ENCODE measurements at regions not wholly inside any gene's neighbourhood (a gene's known extent, or its start where the extent isn't known, plus 50 kb on each side); places are given as distances from the start of the nearest gene placed in this dataset.

DNA sequence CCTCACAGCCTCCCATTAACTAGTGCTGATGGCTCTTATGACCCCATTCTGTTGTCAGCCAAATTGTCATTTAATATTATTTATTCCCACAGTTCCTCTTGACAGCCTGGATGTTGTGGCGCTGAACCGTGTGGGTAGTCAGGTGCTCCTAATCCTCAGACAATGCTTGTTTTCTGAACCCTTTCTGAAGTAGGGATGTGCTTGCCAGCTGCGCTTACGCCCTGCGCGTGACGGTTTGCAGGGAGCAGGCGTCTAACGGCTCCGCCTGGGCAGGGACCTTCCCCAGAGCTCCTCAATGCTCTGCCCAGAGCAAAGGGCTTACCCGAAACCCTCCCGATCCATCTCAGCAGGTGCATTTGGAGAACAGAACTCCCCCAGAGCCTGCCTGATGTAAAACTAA lies 358.2 kb upstream of the MYT1L start:
- Histone ChIP-seq H3K9me3 (no peaks in the 10 kb centered on the region), H3K27ac (no peak overlapping the region), H3K4me3 (no peak overlapping the region), H3K4me1 (no peaks in the 10 kb centered on the region), H3K36me3 (no peaks in the 10 kb centered on the region), H3K27me3 (no peaks in the 10 kb centered on the region)
- intact Hi-C loops (cut with DNase I; ENCODE audit: low total_unique reads), result no loop called here
- DNase-seq (no peak), ATAC-seq (no peak)
- TF ChIP-seq, protein P1, sequence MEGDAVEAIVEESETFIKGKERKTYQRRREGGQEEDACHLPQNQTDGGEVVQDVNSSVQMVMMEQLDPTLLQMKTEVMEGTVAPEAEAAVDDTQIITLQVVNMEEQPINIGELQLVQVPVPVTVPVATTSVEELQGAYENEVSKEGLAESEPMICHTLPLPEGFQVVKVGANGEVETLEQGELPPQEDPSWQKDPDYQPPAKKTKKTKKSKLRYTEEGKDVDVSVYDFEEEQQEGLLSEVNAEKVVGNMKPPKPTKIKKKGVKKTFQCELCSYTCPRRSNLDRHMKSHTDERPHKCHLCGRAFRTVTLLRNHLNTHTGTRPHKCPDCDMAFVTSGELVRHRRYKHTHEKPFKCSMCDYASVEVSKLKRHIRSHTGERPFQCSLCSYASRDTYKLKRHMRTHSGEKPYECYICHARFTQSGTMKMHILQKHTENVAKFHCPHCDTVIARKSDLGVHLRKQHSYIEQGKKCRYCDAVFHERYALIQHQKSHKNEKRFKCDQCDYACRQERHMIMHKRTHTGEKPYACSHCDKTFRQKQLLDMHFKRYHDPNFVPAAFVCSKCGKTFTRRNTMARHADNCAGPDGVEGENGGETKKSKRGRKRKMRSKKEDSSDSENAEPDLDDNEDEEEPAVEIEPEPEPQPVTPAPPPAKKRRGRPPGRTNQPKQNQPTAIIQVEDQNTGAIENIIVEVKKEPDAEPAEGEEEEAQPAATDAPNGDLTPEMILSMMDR (IDR thresholded peaks at IDR 0.05 in 4 of 5, conservative IDR thresholded peaks at IDR 0.05 in 1 of 5), result no peak
- TF ChIP-seq POLR2A (IDR thresholded peaks at IDR 0.05), result no peak
- in situ Hi-C loops (cut with MboI; ENCODE audit: low sequenced_read_pairs in 4 of 4), result no loop called here

DNA sequence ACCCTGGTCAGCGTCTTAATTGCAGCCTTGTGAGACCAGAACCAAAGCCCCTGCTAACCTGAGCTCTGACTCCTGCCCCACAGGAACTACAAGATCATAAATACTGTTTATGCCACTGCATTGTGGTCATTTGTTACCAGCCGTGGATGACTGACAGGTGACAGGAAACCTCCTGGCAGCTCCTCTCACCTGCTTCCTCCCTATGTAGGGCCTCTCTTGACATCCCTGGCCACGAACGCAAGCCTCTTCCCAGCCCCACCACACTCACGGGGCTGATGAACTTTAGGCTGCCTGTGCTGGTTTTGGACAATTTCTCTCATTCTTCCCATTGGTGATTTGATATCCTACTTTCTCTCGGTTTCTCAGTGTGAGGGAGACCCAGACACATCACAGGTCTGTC lies 357.2 kb upstream of the MYT1L start:
- DNase-seq (no peak), ATAC-seq (no peak)
- H3K27ac ChIP-seq, result no peak overlapping the region
- no peaks in the 10 kb centered on the region for H3K4me1 ChIP-seq
- no peaks in the 10 kb centered on the region for H3K36me3 ChIP-seq
- TF ChIP-seq, protein P1 (IDR thresholded peaks at IDR 0.05 in 4 of 5, conservative IDR thresholded peaks at IDR 0.05 in 1 of 5), result no peak
- no peak for TF ChIP-seq POLR2A (IDR thresholded peaks at IDR 0.05)
- intact Hi-C loops (cut with DNase I; ENCODE audit: low total_unique reads), result no loop called here
- H3K27me3 ChIP-seq, result no peaks in the 10 kb centered on the region
- no peaks in the 10 kb centered on the region for H3K9me3 ChIP-seq
- in situ Hi-C loops (cut with MboI; ENCODE audit: low sequenced_read_pairs in 4 of 4), result no loop called here
- H3K4me3 ChIP-seq, result no peak overlapping the region

DNA sequence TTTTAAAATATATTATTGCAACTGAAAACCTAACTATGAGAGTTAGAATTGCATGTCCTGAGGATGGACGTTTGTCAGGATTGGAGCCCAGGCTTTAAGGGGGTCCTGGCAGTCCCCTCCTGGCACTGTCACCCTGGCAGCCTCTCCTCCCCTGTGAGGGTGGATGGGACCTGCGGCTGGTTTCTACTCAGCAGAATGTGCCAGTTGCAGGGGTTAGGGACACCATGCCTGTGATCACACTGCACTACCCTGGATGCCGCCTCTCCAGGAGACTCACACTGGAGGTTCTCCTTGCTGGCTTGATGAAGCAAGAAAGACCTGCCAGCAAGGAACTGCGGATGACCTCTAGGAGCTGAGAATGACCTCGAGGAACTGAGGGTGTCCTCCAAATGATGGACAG lies 356.7 kb upstream of the MYT1L start:
- no peaks in the 10 kb centered on the region for H3K4me1 ChIP-seq
- H3K36me3 ChIP-seq, result no peaks in the 10 kb centered on the region
- no peak overlapping the region for H3K27ac ChIP-seq
- DNase-seq (no peak), ATAC-seq (no peak)
- no peaks in the 10 kb centered on the region for H3K27me3 ChIP-seq
- H3K4me3 ChIP-seq, result no peak overlapping the region
- TF ChIP-seq, protein P1 (IDR thresholded peaks at IDR 0.05 in 4 of 5, conservative IDR thresholded peaks at IDR 0.05 in 1 of 5), result no peak
- no peak for TF ChIP-seq POLR2A (IDR thresholded peaks at IDR 0.05)
- intact Hi-C loops (cut with DNase I; ENCODE audit: low total_unique reads), result no loop called here
- in situ Hi-C loops (cut with MboI; ENCODE audit: low sequenced_read_pairs in 4 of 4), result no loop called here
- no peaks in the 10 kb centered on the region for H3K9me3 ChIP-seq

- DNase-seq, result no peak
- intact Hi-C loops (cut with DNase I; ENCODE audit: low total_unique reads) (no loop called here), in situ Hi-C loops (cut with MboI; ENCODE audit: low sequenced_read_pairs in 4 of 4) (no loop called here)
- Histone ChIP-seq H3K27me3 (no peaks in the 10 kb centered on the region), H3K9me3 (no peaks in the 10 kb centered on the region), H3K4me1 (no peaks in the 10 kb centered on the region), H3K4me3 (no peak overlapping the region), H3K27ac (no peak overlapping the region), H3K36me3 (no peaks in the 10 kb centered on the region)
- no peak for TF ChIP-seq POLR2A (IDR thresholded peaks at IDR 0.05)
- TF ChIP-seq, protein P1 (IDR thresholded peaks at IDR 0.05 in 4 of 5, conservative IDR thresholded peaks at IDR 0.05 in 1 of 5), result no peak
- ATAC-seq, result no peak
Observed at GRCh38 chr2:2686222-2686621, 355.1 kb upstream of the MYT1L start.

DNA sequence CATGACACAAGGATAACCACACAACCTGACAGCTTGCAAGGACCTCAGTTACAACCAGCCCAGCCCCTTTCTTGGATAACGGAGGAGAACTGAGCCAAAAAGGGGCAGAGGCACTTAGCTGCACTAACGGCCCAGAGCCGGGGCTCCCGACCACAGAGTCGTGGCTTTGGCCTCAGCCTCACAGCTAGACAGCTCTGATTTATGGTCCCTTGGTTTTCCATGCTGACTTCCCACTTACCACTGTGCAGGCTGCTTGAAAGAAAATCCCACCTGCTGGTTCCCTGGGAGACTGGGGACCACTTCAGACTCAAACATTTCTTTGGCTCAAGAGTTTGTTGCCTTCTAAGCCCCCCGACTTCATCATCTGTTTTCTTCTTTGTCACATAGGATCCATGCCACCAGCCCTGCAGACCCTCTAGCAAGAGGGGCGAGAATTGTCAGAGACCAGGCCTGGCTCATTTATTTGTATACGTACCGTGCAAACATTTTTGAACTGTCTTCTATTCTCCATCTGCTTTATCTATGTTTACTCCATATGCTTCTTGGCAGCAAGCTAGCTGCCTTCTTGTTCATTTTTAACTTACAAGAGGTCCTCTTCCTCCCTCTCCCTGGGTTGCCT lies 352.6 kb upstream of the MYT1L start:
- Histone ChIP-seq H3K4me1 (no peaks in the 10 kb centered on the region), H3K27ac (no peak overlapping the region), H3K4me3 (no peak overlapping the region), H3K9me3 (no peaks in the 10 kb centered on the region), H3K27me3 (no peaks in the 10 kb centered on the region), H3K36me3 (no peaks in the 10 kb centered on the region)
- intact Hi-C loops (cut with DNase I; ENCODE audit: low total_unique reads) (no loop called here), in situ Hi-C loops (cut with MboI; ENCODE audit: low sequenced_read_pairs in 4 of 4) (no loop called here)
- no peak for DNase-seq
- no peak for TF ChIP-seq POLR2A (IDR thresholded peaks at IDR 0.05)
- TF ChIP-seq, protein P1 (IDR thresholded peaks at IDR 0.05 in 4 of 5, conservative IDR thresholded peaks at IDR 0.05 in 1 of 5), result no peak
- ATAC-seq, result no peak

Data from gastrocnemius medialis (tissue), 4 donors.